ENCODE measurements at regions not wholly inside any gene's neighbourhood (a gene's known extent, or its start where the extent isn't known, plus 50 kb on each side); places are given as distances from the start of the nearest gene placed in this dataset.

GRCh38 chr5:153209687-153210086, 280.8 kb upstream of the GRIA1 start:
- WGBS (ENCODE audit: insufficient coverage): 87% methylated on average over 1 of the region's 2 CpGs

GRCh38 chr5:153211076-153211475, 279.4 kb upstream of the GRIA1 start:
- Histone ChIP-seq H3K27me3 (ENCODE audit: control insufficient read depth in 2 of 2, insufficient read depth in 2 of 2, low read length in 2 of 2) (no peaks in the 10 kb centered on the region), H3K4me2 (replicated peaks; ENCODE audit: extremely low read depth, low read length, poor library complexity, severe bottlenecking) (no peak overlapping the region), H3K4me1 (ENCODE audit: control insufficient read depth in 1 of 2, insufficient read depth in 2 of 2, low read length in 2 of 2) (no peaks in the 10 kb centered on the region), H2AFZ (ENCODE audit: insufficient read depth, low read depth, low read length, poor library complexity, severe bottlenecking) (no peak overlapping the region), H3K9ac (ENCODE audit: insufficient read depth, low read length, poor library complexity, severe bottlenecking) (no peak overlapping the region), H3K4me3 (replicated peaks in 1 of 3; ENCODE audit: low read depth in 2 of 3, low read length in 3 of 3) (no peak overlapping the region), H3K9me3 (replicated peaks in 1 of 2; ENCODE audit: control insufficient read depth in 1 of 2, insufficient read depth in 1 of 2, low read length in 2 of 2) (peaks cover 13 to 14% of the 10 kb centered on the region in 2 donors), H3K79me2 (ENCODE audit: insufficient read depth, low read length) (no peaks in the 10 kb centered on the region), H3K36me3 (replicated peaks in 1 of 2; ENCODE audit: control insufficient read depth in 1 of 2, insufficient read depth in 2 of 2, low read length in 2 of 2) (no peaks in the 10 kb centered on the region), H3K27ac (ENCODE audit: low read depth in 1 of 2, low read length in 2 of 2) (no peak overlapping the region), H4K20me1 (ENCODE audit: insufficient read depth, low read length) (no peaks in the 10 kb centered on the region)
- DNase-seq: no peak
- no peaks in the 10 kb centered on the region for H3K27me3 Mint-ChIP-seq (ENCODE audit: low read depth in 3 of 3)
- no peak for TF ChIP-seq CTCF (IDR thresholded peaks at IDR 0.05)
- no peaks in the 10 kb centered on the region for H3K36me3 Mint-ChIP-seq
- no peaks in the 10 kb centered on the region for H3K4me1 Mint-ChIP-seq
- 80% methylated on average over 2 of the region's 4 CpGs for WGBS (ENCODE audit: insufficient coverage)
- intact Hi-C loops (cut with micrococcal nuclease): no loop called here
- H3K9me3 Mint-ChIP-seq: peaks cover 2 to 13% (median 8%) of the 10 kb centered on the region in 7 donors
- H3K27ac Mint-ChIP-seq: no peak overlapping the region
- H3K4me3 Mint-ChIP-seq: no peak overlapping the region

More at GRCh38 chr5:153209687-153210086, 280.8 kb upstream of the GRIA1 start:
- Histone ChIP-seq H4K20me1 (ENCODE audit: insufficient read depth, low read length) (no peaks in the 10 kb centered on the region), H3K27me3 (ENCODE audit: control insufficient read depth in 2 of 2, insufficient read depth in 2 of 2, low read length in 2 of 2) (no peaks in the 10 kb centered on the region), H3K4me3 (replicated peaks in 1 of 3; ENCODE audit: low read depth in 2 of 3, low read length in 3 of 3) (no peak overlapping the region), H3K9ac (ENCODE audit: insufficient read depth, low read length, poor library complexity, severe bottlenecking) (no peak overlapping the region), H3K79me2 (ENCODE audit: insufficient read depth, low read length) (no peaks in the 10 kb centered on the region), H3K4me2 (replicated peaks; ENCODE audit: extremely low read depth, low read length, poor library complexity, severe bottlenecking) (no peak overlapping the region), H2AFZ (ENCODE audit: insufficient read depth, low read depth, low read length, poor library complexity, severe bottlenecking) (no peak overlapping the region), H3K27ac (ENCODE audit: low read depth in 1 of 2, low read length in 2 of 2) (no peak overlapping the region), H3K9me3 (replicated peaks in 1 of 2; ENCODE audit: control insufficient read depth in 1 of 2, insufficient read depth in 1 of 2, low read length in 2 of 2) (peaks cover 3 to 7% of the 10 kb centered on the region in 2 donors), H3K4me1 (ENCODE audit: control insufficient read depth in 1 of 2, insufficient read depth in 2 of 2, low read length in 2 of 2) (no peaks in the 10 kb centered on the region), H3K36me3 (replicated peaks in 1 of 2; ENCODE audit: control insufficient read depth in 1 of 2, insufficient read depth in 2 of 2, low read length in 2 of 2) (no peaks in the 10 kb centered on the region)
- Mint-ChIP-seq H3K27me3 (ENCODE audit: low read depth in 3 of 3) (no peaks in the 10 kb centered on the region), H3K27ac (peak overlapping the region in 1 of 7 donors; percentile 26), H3K9me3 (peaks cover 0 to 11% (median 2%) of the 10 kb centered on the region in 7 donors), H3K4me1 (no peaks in the 10 kb centered on the region), H3K36me3 (no peaks in the 10 kb centered on the region), H3K4me3 (no peak overlapping the region)
- no peak for DNase-seq
- TF ChIP-seq CTCF (IDR thresholded peaks at IDR 0.05): no peak
- intact Hi-C loops (cut with micrococcal nuclease): no loop called here
